IMR-90 (cell line): ENCODE measurements at regions not wholly inside any gene's neighbourhood (a gene's known extent, or its start where the extent isn't known, plus 50 kb on each side); places are given as distances from the start of the nearest gene placed in this dataset.

Experiments used
- BHLHE40 ChIP-seq: fragments of 150-350 bp; IDR thresholded peaks from 2 replicates; pipeline ENCODE4 v1.6.1; 2016; ENCODE audit warnings: mild to moderate bottlenecking, low read depth, low read length
- CTCF ChIP-seq: conservative IDR thresholded peaks from 2 replicates; pipeline ENCODE4 v1.5.1; 2012; ENCODE audit warnings: mild to moderate bottlenecking, low read depth, low read length, improper control_type of control experiment
- RCOR1 ChIP-seq: IDR thresholded peaks from 2 replicates; pipeline ENCODE4 v1.6.1; 2012; ENCODE audit warnings: mild to moderate bottlenecking, low read length, improper control_type of control experiment; ENCODE audit not compliant: insufficient replicate concordance

DNA sequence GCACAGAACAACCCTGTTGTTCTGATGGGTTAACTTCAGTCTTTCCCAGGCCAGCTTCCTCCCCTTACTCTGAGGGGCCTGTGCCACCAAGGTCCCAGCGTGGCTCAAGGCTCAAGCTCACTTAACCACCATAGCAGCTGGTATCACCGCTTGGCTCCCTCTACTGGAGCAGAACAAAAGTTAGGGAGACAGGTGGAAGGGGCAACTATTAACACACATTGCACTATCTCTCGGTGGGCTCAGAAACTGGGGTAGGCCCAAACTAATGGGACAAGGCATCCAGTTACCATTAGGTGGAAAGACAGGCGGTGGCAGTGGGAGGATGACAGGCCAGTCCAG, 88.7 kb upstream of the ATL2 start:
- TF ChIP-seq CTCF = peak; percentile 32
- TF ChIP-seq RCOR1 = no peak
- no peak for TF ChIP-seq BHLHE40
